HG02588 (cell line): ENCODE measurements at regions not wholly inside any gene's neighbourhood (a gene's known extent, or its start where the extent isn't known, plus 50 kb on each side); places are given as distances from the start of the nearest gene placed in this dataset.

Experiments used
- ATAC-seq: cut with Tn5 transposase; IDR thresholded peaks from one replicate; pipeline ENCODE4 v1.9.1; 2021; ENCODE audit warnings: mild to moderate bottlenecking, moderate library complexity; ENCODE audit not compliant: unreplicated experiment

GRCh38 chr15:39139431-39140059 is 441.3 kb upstream of the THBS1 start:
- ATAC-seq = peak; percentile 28

- ATAC-seq = peak; percentile 61
Observed at GRCh38 chr15:39140060-39140604, 440.7 kb upstream of the THBS1 start.

- ATAC-seq = no peak
Observed at GRCh38 chr15:39142500-39142899, 438.4 kb upstream of the THBS1 start.

GRCh38 chr15:39143479-39143878 is 437.4 kb upstream of the THBS1 start:
- ATAC-seq = no peak

- ATAC-seq = no peak
Observed at GRCh38 chr15:39144051-39144450, 436.8 kb upstream of the THBS1 start.

- ATAC-seq = no peak
Observed at GRCh38 chr15:39144613-39145499, 436.0 kb upstream of the THBS1 start.

GRCh38 chr15:39145854-39146625 is 434.8 kb upstream of the THBS1 start:
- ATAC-seq = no peak

GRCh38 chr15:39149636-39150150 is 431.2 kb upstream of the THBS1 start:
- no peak for ATAC-seq

GRCh38 chr15:39151545-39151944 is 429.3 kb upstream of the THBS1 start:
- no peak for ATAC-seq

GRCh38 chr15:39153058-39153714 is 427.7 kb upstream of the THBS1 start:
- no peak for ATAC-seq

GRCh38 chr15:39153716-39154115 is 427.2 kb upstream of the THBS1 start:
- ATAC-seq = no peak

GRCh38 chr15:39154227-39154638 is 426.6 kb upstream of the THBS1 start:
- no peak for ATAC-seq

- no peak for ATAC-seq
Observed at GRCh38 chr15:39154776-39155175, 426.1 kb upstream of the THBS1 start.

- ATAC-seq = no peak
Observed at GRCh38 chr15:39156166-39156565, 424.7 kb upstream of the THBS1 start.

GRCh38 chr15:39156646-39157250 is 424.1 kb upstream of the THBS1 start:
- no peak for ATAC-seq

- ATAC-seq = no peak
Observed at GRCh38 chr15:39157882-39158281, 423.0 kb upstream of the THBS1 start.

GRCh38 chr15:39159833-39160232 is 421.0 kb upstream of the THBS1 start:
- ATAC-seq = no peak

GRCh38 chr15:39161096-39161495 is 419.8 kb upstream of the THBS1 start:
- ATAC-seq = no peak

GRCh38 chr15:39165020-39165706 is 415.7 kb upstream of the THBS1 start:
- no peak for ATAC-seq
